HG02678 (cell line): ENCODE measurements at regions not wholly inside any gene's neighbourhood (a gene's known extent, or its start where the extent isn't known, plus 50 kb on each side); places are given as distances from the start of the nearest gene placed in this dataset.
"Not testable (repeated sequence)": the region's sequence is repeated elsewhere in the genome, so short reads cannot be mapped to it uniquely, and the experiment has no call there.

Experiments
- ATAC-seq: cut with Tn5 transposase; IDR thresholded peaks from one replicate; pipeline ENCODE4 v1.9.1; 2021; ENCODE audit warnings: mild to moderate bottlenecking, moderate library complexity; ENCODE audit not compliant: unreplicated experiment

GRCh38 chr3:176093892-176094291 is 1103.4 kb downstream of the TBL1XR1 start:
- not testable (repeated sequence) for ATAC-seq

GRCh38 chr3:176090727-176091126 is 1106.6 kb downstream of the TBL1XR1 start:
- no peak for ATAC-seq

- ATAC-seq = no peak
Measured at GRCh38 chr3:176088962-176089383, 1108.3 kb downstream of the TBL1XR1 start.

- no peak for ATAC-seq
Measured at GRCh38 chr3:176087066-176087697, 1110.1 kb downstream of the TBL1XR1 start.

- no peak for ATAC-seq
Measured at GRCh38 chr3:176079785-176080184, 1117.5 kb downstream of the TBL1XR1 start.

GRCh38 chr3:176078906-176079305 is 1118.4 kb downstream of the TBL1XR1 start:
- ATAC-seq = no peak

GRCh38 chr3:176075491-176075890 is 1121.8 kb downstream of the TBL1XR1 start:
- no peak for ATAC-seq

GRCh38 chr3:176075046-176075445 is 1122.2 kb downstream of the TBL1XR1 start:
- no peak for ATAC-seq

GRCh38 chr3:176074096-176074495 is 1123.2 kb downstream of the TBL1XR1 start:
- ATAC-seq = no peak

- no peak for ATAC-seq
Measured at GRCh38 chr3:176071943-176072342, 1125.3 kb downstream of the TBL1XR1 start.

- ATAC-seq = no peak
Measured at GRCh38 chr3:176068750-176069149, 1128.5 kb downstream of the TBL1XR1 start.

GRCh38 chr3:176058856-176059255 is 1138.4 kb downstream of the TBL1XR1 start:
- no peak for ATAC-seq

- ATAC-seq = no peak
Measured at GRCh38 chr3:176055836-176056235, 1141.4 kb downstream of the TBL1XR1 start.

GRCh38 chr3:176051766-176052165 is 1145.5 kb downstream of the TBL1XR1 start:
- no peak for ATAC-seq

GRCh38 chr3:176046703-176047102 is 1150.6 kb downstream of the TBL1XR1 start:
- ATAC-seq = no peak

GRCh38 chr3:176041812-176042211 is 1155.5 kb downstream of the TBL1XR1 start:
- no peak for ATAC-seq

- no peak for ATAC-seq
Measured at GRCh38 chr3:176041185-176041584, 1156.1 kb downstream of the TBL1XR1 start.

GRCh38 chr3:176037636-176038035 is 1159.6 kb downstream of the TBL1XR1 start:
- ATAC-seq = no peak

GRCh38 chr3:176032043-176032442 is 1165.2 kb downstream of the TBL1XR1 start:
- ATAC-seq = no peak

GRCh38 chr3:176016203-176016602 is 1157.1 kb downstream of the NAALADL2 start:
- ATAC-seq = not testable (repeated sequence)

- not testable (repeated sequence) for ATAC-seq
Measured at GRCh38 chr3:176015228-176015627, 1156.1 kb downstream of the NAALADL2 start.

- no peak for ATAC-seq
Measured at GRCh38 chr3:176009256-176009655, 1150.1 kb downstream of the NAALADL2 start.

- no peak for ATAC-seq
Measured at GRCh38 chr3:176005564-176005963, 1146.4 kb downstream of the NAALADL2 start.
